ENCODE measurements at regions not wholly inside any gene's neighbourhood (a gene's known extent, or its start where the extent isn't known, plus 50 kb on each side); places are given as distances from the start of the nearest gene placed in this dataset.

DNA sequence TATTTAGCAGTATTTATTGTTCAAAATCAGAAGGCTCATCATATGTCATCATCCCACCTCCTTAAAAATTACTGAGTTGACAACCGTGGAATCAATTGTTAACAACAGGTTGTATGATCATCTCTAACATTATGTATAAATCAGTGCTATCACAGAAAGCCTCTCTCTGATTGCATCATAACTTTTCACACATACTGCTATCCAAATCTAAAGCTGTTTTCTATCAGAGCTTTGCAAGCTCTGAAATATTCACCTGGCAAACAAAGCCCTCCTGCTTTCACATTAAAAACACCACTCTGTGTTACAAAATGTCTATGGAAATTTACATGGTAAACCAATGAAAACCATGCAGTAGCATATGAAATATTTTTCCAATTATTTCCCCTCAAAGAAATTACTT, 310.0 kb downstream of the PDGFC start:
- TF ChIP-seq, protein P1, sequence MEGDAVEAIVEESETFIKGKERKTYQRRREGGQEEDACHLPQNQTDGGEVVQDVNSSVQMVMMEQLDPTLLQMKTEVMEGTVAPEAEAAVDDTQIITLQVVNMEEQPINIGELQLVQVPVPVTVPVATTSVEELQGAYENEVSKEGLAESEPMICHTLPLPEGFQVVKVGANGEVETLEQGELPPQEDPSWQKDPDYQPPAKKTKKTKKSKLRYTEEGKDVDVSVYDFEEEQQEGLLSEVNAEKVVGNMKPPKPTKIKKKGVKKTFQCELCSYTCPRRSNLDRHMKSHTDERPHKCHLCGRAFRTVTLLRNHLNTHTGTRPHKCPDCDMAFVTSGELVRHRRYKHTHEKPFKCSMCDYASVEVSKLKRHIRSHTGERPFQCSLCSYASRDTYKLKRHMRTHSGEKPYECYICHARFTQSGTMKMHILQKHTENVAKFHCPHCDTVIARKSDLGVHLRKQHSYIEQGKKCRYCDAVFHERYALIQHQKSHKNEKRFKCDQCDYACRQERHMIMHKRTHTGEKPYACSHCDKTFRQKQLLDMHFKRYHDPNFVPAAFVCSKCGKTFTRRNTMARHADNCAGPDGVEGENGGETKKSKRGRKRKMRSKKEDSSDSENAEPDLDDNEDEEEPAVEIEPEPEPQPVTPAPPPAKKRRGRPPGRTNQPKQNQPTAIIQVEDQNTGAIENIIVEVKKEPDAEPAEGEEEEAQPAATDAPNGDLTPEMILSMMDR (IDR thresholded peaks at IDR 0.05 in 4 of 5, conservative IDR thresholded peaks at IDR 0.05 in 1 of 5) = no peak
- no peak for TF ChIP-seq POLR2A (IDR thresholded peaks at IDR 0.05)

Measured in gastrocnemius medialis (tissue), 4 donors.